ENCODE measurements at regions not wholly inside any gene's neighbourhood (a gene's known extent, or its start where the extent isn't known, plus 50 kb on each side); places are given as distances from the start of the nearest gene placed in this dataset.
A peak's percentile ranks its signal among the peaks of the same experiment; 100 is the strongest.
"Not testable (repeated sequence)": the region's sequence is repeated elsewhere in the genome, so short reads cannot be mapped to it uniquely, and the experiment has no call there.

DNA sequence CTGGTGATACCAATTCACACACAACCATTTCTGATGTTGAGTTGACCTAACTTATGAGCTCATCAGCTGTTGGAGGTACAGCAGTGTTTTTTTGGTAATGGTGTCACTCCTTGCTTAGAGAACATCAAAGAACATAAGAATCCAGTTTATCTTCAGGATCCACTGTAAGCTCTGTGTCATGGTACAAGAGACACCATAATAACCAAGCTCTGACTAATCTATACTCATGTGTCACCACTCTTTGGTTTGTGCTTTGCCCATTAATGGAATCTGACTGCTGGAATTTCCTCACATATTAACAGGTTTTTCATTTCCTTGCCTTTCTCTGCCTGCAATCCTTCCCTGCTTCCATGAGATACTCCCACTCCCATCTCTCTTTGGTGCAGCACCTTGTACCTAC, 735.1 kb upstream of the LCORL start:
- DNase-seq (ENCODE audit: low read depth in 3 of 3) = no peak

DNA sequence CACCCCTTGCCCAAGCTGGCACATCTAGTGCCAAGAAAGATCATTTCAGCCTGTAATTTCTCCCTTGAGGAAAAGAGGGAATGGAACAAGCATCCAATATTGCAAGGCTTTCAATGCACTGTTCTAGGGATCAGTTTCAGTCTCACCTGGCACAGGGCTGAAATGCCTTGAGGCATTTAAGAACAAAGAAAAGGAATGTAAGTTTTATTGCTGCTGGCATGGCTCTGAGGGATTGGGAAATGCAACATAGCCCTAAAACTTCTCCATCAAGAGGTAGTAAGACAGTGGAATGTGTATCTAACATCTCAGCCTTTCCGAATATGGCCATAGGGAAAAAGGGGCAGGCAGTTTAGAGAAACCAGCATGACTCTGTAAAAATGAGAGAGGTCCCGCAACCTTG, 732.6 kb upstream of the LCORL start:
- no peak for DNase-seq (ENCODE audit: low read depth in 3 of 3)

DNA sequence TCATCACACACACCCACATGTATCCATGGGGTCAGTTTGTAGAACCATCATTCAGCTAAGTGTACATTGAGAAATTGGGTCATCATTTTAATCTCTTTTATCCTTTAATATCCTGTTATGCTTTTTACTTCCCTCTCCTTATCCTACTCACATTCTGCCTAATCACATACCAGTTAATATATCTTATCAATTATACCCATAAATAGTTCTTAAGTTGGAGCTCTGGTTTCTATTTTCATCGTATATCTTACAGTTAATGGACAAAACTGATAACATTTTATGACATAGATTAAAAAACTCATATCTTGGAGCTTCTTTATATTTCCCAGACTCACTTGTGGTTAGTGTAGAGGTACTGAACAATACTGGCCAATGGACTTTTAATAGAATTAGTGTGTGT, 729.5 kb upstream of the LCORL start:
- DNase-seq (ENCODE audit: low read depth in 3 of 3) = no peak

DNA sequence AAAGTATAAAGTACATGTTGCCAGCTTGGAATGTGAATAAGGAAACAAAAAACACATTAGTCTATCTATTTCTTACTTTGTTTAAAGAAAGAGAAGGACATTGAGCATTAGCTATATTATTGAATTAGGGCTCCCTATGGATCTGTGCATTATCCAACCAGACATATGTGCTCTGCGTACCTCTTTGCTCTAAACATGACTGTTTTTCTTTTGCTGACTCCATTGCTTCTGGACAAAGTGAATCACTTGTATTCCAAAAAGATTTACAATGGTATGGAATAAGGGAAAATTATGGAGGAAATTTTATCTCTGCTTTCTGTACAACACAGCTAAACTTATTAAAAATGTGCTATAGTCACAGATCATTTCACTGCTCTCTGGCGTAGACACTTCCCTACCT, 727.8 kb upstream of the LCORL start:
- no peak for DNase-seq (ENCODE audit: low read depth in 3 of 3)

DNA sequence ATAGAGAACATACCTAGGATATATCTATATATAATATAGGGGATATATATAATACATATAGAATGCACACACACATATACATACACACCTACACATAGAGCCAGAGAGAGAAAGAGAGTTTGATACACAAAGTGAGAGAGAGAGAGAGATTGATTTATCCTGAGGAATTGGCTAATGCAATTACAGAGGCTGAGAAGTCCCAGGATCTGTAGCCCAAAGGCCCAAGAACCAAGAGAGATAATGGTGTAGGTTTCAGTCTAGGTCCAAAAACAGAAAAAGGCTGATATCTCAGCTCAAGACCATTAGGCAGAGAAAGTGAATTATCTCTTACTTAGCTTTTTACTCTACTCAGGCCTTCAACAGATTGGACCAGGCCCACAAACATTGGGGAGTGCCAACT, 715.0 kb upstream of the LCORL start:
- no peak for DNase-seq (ENCODE audit: low read depth in 3 of 3)

DNA sequence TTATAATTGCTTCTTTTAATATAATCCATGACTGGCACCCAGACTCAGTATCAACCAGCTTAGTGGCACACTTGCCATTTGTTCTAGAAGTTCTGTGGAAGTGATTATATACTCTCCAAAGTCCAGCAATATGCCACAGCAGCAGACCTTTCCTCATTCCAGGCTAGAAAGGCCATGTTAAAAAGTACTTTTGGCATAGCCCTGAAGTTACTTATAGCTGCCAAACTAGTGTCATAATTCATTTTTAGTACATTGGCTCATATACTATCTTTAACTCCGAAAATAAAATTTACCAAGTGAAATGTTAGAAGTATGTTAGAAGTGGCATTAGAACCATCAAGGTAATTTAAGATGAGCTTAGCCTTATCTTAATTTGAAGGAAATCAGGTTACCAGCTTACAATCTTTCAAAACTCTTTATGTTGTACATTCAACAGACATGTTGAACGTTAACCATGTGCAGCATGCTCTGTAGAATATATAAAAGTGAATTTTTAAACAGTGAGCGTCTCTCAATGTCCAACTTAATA, 714.2 kb upstream of the LCORL start:
- DNase-seq (ENCODE audit: low read depth in 3 of 3) = no peak

DNA sequence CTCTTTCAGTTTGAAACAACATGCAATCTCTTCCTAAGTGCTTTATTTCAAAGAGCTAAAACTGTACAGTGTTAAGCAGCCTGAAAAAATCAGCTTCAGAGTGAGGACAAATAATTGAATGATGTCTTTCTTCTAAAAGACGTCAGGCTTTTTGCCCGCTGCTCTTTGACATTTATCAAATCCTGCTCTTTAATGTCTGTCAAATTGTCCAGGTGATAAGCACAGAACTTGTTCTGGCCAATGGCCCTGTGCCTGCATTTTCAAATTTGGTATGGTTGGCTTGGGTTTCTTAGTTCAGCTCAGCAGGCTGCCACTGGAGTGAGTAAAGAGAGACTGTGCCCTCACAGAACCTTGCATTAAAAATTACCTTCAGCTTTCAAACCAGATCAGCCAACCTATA, 712.9 kb upstream of the LCORL start:
- DNase-seq (ENCODE audit: low read depth in 3 of 3) = no peak

DNA sequence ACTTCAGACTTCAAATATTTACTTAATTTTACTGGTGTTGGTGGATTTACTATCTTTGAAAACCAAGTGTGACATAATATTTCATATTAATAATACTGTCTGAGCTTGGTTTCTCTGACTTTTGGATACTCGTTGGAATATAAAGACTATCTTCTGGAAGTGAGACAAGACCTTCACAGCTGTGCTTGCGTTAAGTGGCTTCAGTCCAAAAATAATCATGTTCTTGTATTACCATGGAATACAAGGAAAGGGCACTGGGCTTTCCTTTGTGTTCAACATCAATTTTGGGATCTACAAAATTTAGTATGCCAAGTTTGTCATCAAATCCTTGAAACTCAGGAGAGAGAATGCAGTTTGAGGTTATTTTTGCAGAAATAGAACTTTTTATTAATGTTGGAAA, 712.4 kb upstream of the LCORL start:
- no peak for DNase-seq (ENCODE audit: low read depth in 3 of 3)

DNA sequence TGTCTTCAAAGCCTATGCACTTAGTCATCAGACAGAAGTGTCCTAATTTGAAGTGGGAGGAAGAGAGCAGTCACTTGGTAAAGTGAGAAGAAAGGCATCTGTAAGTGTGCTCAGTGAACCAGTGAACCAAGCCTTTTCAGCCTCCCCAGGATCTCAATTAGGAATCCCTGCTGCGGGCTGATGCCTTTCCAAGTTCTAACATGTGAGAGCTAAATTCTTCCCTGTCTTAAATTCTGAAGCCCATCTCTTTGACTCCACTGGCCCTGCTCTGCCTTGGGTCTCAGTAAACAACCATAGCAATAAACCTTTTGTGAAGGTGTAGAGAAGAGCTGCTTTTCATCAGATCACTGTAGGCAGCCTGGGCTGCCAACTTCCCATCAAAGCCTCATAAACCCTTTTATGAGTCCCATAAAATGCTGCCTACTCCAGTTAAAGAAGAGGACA, 701.2 kb upstream of the LCORL start:
- DNase-seq (ENCODE audit: low read depth in 3 of 3) = no peak

DNA sequence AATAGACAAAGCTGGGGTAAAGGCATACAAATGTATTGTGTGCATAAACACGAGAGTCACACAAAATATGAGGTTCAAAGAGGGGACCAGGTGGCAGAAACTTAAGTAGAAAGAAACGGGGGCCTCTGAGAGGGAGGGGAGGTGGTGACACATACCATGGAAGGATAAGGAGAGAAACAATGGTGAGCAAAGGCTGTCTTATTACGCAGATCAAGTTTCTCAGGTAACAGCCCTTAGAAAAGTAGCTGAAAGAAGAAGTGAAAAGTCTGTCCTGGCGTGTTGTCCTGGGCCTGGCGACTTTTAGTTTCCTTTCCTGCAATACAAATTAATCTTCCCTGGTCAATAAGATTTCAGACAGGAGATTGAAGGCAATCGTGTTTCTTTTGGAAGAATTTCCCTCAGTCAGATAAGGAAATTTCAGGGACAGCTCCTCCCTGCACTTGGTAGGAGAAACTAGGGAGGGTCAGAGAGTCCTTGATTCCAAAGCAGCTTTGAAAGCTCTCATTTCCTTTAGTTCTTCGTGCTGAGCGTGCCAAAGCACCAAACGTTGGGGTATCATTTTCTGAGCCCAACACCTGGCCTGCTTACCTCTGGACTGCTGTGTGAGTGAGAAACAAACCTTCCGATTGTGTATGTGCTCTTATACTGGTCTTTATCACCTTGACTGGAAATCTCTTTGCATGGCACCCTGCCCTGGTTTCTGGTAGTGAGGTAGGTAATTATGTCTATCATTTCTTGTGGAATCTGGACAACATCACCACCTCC, 676.7 kb upstream of the LCORL start:
- DNase-seq (ENCODE audit: low read depth in 3 of 3) = no peak

DNA sequence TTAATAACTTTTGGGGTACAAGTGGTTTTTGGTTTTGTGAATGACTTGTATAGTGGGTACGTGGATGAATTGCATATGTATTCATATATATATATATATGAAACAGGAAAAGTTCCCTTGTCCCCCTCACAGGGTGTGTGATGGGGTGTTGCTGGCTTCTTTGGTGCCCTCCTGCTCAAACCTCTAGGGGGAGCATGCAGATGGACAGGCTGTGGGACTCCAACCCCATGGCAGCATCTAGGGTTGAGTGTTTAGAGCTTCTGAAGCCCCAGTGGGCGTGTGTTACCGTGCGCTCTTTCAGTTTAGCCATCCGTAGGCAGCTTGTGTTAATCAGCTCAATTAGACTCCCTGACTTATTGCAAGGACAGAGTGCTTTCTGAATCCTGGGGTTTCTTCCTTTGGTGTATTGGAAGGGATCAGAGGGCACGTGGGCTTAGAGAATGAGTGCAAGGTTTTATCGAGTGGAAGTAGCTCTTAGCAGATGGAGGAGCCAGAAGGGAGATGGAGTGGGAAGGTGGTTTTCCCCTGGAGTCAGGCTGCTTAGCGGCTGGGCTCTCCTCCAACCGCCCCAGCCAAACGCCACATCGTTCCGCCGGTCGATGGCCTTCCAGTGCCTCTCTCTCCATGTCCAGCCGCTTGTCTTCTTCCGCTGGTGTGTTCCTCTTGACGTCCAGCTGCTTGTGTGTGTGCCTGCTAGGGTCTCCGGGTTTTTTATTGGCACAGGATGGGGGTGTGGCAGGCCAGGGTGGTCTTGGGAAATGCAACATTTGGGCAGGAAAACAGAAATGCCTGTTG, 674.4 kb upstream of the LCORL start:
- no peak for DNase-seq (ENCODE audit: low read depth in 3 of 3)

DNA sequence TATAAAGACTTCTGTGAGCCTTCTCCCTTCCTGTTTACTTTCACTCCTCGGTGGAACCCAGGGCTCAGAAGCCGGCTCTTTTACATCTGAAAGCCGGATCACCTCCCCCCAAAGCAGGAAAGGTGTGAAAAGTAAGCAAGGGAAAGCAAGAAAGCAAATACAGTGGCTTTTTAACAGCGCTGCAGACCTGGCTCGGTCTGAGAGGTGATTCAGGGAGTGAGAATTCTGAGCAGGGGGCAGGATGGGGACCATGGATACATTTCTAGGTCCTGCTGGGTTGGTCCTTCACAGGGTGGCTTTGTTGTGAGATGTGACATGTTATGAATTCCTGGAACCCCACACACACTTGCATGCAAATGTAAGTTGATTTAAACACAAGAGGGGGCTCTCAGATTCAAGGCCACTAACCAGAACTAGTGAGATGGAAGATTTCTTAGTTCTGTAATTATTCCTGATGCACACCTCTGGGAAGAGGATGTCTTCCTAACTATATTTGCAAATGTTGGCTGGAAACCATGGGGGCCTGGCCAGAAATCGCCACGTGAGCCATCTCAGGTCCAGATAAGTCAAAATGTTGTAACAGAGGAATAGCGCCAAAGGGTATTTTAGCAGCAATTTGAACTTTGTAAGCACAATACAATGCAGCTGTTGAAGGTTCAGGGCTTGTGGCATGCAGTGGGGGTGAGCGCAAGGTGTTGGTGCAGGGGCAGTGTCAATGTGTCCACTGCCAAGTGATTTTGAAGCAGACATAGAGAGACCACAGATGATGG, 670.1 kb upstream of the LCORL start:
- no peak for DNase-seq (ENCODE audit: low read depth in 3 of 3)

DNA sequence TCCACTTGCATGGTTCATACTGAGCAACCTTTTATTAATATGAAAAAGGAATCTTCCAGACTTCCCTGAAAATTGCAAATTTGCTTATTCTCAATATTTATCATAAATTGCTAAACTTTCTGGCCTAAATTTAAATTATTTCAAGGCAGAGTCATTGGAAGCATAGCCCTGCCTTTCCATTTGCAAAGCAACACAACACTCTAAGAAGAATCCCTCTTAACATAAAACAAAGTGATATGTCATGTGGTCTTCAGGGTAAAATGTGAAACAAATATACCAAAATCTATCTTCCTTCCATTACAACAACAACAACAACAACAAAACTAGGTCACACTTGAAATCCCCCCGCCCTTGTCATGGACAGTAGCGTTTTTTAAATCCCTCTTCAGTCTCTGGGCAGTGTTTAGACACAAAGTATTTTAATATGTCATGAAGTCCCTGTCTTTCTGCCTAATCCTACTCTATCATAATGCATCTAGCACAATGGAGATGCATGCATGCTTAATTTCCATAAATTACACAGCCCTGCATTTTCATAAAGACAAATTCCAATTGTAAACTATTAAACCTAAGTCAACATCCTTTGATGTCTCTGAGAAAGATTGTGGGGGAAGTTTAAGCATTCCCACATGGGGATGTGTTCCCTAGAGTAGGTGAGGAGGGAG, 668.9 kb upstream of the LCORL start:
- DNase-seq (ENCODE audit: low read depth in 3 of 3) = no peak

DNA sequence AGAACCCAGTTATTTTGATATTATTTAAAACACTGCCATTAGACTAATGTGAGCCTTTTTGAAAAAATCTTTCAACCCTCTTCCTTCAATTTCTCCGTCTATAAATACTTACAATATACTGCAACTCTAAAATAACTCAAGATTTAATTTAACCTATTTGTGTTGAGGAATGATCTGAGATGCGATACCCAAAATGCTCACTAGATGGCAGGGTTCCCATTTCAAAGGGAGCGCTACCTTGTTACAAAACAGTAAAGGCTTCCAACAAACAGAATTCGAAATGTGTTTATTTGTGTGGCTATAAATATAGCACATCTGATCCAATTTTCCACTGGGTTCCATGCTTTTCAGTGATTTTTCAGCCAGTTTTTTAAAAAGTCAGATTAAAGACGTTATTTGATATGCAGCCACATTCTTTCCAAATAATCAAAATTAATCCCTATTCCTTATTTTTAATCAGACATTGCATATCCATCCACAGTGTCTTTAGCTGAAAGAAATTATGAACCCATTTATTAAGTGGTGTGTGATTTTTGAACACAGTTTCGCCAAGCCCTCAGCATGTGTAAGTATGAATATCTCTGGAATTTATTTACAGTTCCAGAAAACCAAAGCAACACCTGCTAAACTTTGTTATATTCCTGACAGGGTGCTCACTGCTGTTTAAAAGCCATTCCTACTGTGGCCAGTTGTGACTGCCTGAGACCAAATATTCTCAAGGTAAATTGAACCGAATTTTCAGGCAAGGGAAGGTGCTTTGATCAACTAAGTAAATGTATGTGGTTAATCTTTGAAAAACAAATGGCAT, 668.0 kb upstream of the LCORL start:
- peak in 2 of 3 experiments; percentile 3 to 12 for DNase-seq (ENCODE audit: low read depth in 3 of 3)

DNA sequence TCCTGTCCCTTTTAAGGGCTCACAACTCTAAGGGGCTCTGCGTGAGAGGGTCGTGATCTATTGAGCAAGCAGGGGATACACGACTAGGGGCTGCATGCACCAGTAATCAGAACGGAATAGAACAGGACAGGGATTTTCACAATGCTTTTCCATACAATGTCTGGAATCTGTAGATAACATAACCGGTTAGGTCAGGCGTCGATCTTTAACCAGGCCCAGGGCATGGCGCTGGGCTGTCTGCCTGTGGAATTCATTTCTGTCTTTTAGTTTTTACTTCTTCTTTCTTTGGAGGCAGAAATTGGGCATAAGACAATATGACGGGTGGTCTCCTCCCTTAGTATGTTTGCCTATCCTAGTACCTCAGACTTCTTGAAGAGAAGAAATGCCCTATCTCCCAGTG, 666.8 kb upstream of the LCORL start:
- DNase-seq (ENCODE audit: low read depth in 3 of 3) = not testable (repeated sequence)

DNA sequence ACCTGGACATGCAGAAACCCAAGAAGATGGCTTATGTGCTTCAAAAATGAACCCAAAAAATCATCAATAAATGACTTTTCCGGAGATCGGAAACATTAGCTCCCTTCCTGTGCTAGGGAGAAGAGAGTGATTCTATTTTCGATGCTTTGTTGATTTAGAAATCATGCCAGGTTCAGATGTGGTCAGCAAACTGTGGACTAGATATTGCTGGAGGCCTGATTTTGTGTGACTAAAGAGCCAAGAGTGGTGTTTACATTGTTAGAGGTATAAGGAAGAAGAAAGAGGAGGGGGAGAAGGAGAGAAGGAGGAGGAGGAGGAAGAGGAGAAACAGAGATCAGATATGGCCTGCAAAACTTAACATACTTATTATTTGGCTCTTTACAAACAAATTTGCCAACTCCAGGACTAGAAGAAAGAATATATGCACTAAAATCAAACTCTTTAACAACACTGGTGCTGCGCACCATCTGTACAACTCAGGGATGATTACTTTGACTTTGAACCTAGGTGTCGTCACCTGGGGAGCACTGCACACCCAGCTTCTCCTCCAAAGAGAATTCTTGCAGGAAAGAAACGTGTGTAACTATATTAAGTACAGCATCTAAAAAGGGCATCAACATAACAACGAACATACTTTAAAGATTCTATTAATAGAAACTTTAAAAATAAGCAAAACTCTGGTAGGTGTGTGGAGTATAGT, 664.9 kb upstream of the LCORL start:
- DNase-seq (ENCODE audit: low read depth in 3 of 3) = no peak

DNA sequence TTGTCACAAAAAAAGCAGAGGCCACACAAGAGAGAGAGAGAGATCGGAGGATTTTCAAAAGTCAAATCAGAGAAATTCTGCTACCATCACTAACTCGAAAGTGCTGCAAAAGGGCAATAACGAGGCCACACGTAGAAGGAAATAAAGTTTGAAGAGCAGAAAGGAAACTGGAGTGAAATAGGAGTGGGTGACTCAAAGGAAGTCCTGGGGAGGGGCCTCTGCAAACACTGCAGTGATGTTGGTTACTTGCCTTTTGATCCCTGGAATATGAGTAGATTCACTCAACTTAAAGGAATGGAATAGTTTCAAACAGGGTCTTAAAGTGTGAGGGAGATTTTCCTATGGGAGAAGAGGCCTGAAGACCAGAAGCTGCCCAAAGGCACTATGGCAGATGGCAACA, 663.4 kb upstream of the LCORL start:
- no peak for DNase-seq (ENCODE audit: low read depth in 3 of 3)

DNA sequence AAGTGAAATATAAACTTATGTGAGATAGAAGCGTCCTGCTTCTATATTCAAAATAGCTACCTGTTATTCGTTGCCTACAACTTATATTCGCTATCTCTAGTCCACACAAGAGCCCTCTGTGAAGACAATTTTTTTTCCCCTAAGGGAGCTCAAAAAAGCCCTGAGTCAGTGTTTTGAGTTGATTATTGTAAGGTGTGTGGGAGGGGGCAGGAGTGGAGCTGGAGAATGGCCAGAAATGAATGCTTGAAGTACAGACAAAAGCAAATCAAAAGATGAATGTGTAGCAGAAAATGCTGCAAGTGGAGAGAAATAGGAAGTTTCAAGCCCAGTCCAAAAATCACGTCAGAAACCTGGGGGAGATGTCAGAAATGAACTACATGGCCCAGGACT, 655.0 kb upstream of the LCORL start:
- no peak for DNase-seq (ENCODE audit: low read depth in 3 of 3)

DNA sequence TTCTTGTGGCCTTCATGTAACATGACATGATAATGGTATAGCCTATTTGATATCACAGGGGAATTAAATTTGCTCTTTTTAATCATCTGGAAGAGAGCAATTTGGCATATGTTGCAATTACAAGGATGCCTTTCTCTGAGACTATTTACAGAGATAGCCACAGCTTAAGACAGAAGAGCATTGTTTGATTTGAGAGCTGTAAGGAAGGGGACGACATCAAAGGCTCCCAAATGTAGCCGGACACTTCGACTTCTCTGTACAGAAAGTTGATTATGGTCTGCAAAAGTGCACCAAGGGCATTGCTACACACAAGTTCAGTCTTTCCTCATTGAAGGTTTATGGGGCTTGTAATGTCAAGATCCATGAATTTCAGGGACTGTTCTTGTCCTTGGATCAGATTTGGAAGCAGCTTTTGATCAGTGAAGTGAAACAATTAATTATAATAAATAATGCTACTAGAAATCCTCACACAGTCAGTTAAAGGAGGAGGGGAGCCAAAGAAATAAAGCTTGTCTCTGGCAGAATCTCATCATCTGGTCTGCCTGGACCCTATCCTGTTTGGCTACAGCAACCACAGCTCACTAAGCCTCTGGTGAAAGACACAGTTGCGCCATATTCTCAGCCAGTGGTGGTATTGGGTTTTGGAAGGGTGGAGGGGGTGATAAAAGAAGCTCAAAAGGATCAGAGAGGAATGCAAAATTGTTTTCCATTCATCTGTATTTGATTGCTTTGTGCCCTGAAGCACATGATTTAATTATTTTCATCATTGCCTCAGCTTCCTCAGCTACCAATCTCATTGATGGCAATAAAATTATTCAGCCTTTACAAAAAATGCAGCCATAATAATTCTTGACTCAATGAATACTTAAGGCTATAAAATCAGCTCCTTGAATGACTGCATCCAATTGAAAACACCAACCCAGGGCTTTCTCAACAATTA, 654.3 kb upstream of the LCORL start:
- DNase-seq (ENCODE audit: low read depth in 3 of 3) = no peak
